Mesodermal cell (in vitro differentiated cells): ENCODE measurements at regions not wholly inside any gene's neighbourhood (a gene's known extent, or its start where the extent isn't known, plus 50 kb on each side); places are given as distances from the start of the nearest gene placed in this dataset.
"Not testable (repeated sequence)": the region's sequence is repeated elsewhere in the genome, so short reads cannot be mapped to it uniquely, and the experiment has no call there.

Experiments
- H3K27ac ChIP-seq: 2 replicates; pipeline ENCODE4 v1.7.0; 2013; ENCODE audit warnings: mild to moderate bottlenecking, low read depth, low read length, moderate library complexity; ENCODE audit not compliant: severe bottlenecking
- H3K36me3 ChIP-seq: 2 replicates; pipeline ENCODE4 v1.7.1; 2013; ENCODE audit warnings: mild to moderate bottlenecking, low read length, moderate library complexity; ENCODE audit not compliant: control insufficient read depth, insufficient read depth
- H3K4me1 ChIP-seq: one replicate; pipeline ENCODE4 v1.7.1; 2013; ENCODE audit warnings: mild to moderate bottlenecking, low read length; ENCODE audit not compliant: insufficient read depth, control insufficient read depth, poor library complexity, severe bottlenecking
- H3K4me3 ChIP-seq: 2 replicates; pipeline ENCODE4 v1.7.0; 2013; ENCODE audit warnings: low read length, control low read depth, mild to moderate bottlenecking; ENCODE audit not compliant: insufficient read depth, poor library complexity, severe bottlenecking; ENCODE audit errors: extremely low read depth
- H3K9me3 ChIP-seq: 2 replicates; pipeline ENCODE4 v1.7.1; 2013; ENCODE audit warnings: mild to moderate bottlenecking, low read length, moderate library complexity; ENCODE audit not compliant: control insufficient read depth
- WGBS, 2 experiments: methylation state at CpG; one replicate each; pipeline ENCODE4 v1.1.5; 2013; ENCODE audit warnings: missing lambda C conversion rate in 2 of 2; ENCODE audit not compliant: insufficient coverage in 2 of 2; 5-methylcytosine and 5-hydroxymethylcytosine counted together

DNA sequence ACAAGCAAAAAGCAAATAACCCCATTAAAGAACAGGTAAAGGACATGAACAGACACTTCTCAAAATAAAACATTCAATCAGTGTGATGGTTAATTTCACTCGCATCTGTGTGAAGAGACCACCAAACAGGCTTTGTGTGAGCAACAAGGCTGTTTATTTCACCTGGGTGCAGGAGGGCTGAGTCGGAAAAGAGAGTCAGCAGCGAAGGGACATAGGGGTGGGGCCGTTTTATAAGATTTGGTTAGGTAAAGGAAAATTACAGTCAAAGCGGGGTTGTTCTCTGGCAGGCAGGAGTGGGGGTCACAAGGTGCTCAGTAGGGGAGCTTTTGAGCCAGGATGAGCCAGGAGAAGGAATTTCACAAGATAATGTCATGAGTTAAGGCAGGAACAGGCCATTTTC lies 429.5 kb upstream of the ZNF804A start:
- H3K36me3 ChIP-seq, result not testable (repeated sequence)
- WGBS, 2 experiments, result 63 to 67% methylated on average over 3 to 5 of the region's 5 CpGs

DNA sequence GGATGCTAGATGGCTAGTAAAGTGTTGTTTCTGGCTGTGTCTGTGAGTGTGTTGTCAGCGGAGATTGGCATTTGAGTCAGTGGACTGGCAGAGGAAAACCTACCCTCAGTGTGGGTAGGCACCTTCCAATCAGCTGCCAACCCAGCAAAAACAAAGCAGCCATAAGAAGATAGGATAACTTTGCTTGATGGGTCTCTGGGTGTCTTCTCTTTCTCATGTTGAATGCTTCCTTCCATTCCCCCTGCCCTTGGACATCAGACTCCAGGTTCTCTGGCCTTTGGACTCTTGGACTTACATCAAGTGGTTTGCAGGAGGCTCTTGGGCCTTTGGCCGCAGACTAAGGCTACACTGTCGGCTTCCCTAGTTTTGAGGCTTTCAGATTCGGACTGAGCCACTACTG lies 429.0 kb upstream of the ZNF804A start:
- Histone ChIP-seq H3K27ac (no peak overlapping the region), H3K4me1 (no peaks in the 10 kb centered on the region), H3K36me3 (no peaks in the 10 kb centered on the region), H3K4me3 (no peak overlapping the region), H3K9me3 (no peaks in the 10 kb centered on the region)
- 70 to 100% methylated on average over 3 of the region's 4 CpGs for WGBS, 2 experiments

More for the DNA sequence above, 429.5 kb upstream of the ZNF804A start:
- not testable (repeated sequence) for H3K9me3 ChIP-seq, H3K4me3 ChIP-seq, H3K4me1 ChIP-seq, H3K27ac ChIP-seq

DNA sequence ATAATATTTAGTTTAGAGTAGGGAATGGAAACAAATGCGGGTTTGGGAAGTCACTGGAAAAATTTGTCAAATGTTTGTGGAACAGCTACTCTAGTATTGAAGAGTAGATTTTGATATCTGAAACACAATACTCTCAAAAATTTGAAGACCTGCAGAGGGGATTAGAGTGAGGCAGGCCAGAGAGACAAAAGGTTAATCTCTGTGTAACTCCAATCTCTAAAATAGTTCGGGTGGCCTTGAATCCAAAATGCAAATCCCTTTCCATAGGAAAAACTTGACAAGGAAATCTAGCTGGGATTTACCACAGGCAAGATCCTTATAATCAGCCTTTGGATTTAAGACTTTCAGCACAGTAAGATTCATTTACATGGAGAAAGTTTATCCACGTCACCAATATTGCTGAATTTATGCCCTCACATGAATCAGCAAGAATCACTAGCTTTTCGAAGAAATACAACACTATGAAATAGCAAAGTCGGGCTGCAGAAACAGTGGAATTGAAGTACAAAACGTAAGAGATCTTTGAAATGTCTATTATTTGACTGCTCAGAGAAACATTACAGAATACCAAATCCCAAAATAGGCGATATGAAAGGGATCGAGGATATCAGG lies 423.7 kb upstream of the ZNF804A start:
- Histone ChIP-seq H3K4me3 (no peak overlapping the region), H3K36me3 (no peaks in the 10 kb centered on the region), H3K9me3 (no peaks in the 10 kb centered on the region), H3K4me1 (no peaks in the 10 kb centered on the region), H3K27ac (no peak overlapping the region)
- WGBS, 2 experiments, result 70 to 100% methylated on average over 1 of the region's 8 CpGs

DNA sequence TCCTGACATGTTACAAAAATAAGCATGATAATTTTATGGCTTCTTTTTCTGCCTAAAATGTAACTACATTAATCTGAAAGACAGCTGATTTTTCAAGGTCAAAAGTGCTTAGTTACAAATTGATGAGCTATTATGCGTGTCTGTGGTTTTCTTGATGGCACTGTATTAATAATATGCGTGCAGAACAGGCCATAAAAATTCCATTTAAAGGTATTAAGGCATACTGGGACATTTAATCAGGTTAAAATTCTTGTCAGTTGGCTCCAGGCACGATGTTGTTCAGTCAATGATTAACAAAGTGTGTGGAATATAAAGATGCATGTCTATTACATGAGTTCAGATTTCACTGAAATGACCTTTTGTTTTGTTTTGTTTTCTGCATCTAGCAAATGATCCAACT lies 420.1 kb upstream of the ZNF804A start:
- no peaks in the 10 kb centered on the region for H3K36me3 ChIP-seq
- no peak overlapping the region for H3K4me3 ChIP-seq
- H3K27ac ChIP-seq, result no peak overlapping the region
- no peaks in the 10 kb centered on the region for H3K9me3 ChIP-seq
- no peaks in the 10 kb centered on the region for H3K4me1 ChIP-seq
- WGBS, 2 experiments, result 75 to 100% methylated on average over 2 of the region's 3 CpGs

DNA sequence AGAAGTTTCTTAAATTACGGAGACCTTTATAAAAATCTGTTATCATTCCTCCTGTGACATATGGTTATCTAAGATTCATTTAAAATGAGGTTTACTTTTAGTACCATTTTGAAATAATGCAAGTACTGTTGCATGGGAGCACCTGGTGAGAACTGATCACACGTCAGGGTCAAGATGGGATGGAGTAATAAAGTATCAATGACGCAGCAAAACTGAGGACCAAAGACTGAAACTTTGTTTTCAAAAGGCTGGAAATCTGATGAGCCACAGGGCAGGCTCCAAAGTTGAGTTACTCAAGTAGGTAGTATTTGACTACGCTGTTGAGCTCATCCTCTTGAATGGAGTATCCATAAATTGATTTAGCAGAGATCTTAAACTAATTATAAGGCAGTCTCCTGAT lies 411.9 kb upstream of the ZNF804A start:
- H3K4me3 ChIP-seq, result no peak overlapping the region
- H3K9me3 ChIP-seq, result no peaks in the 10 kb centered on the region
- no peak overlapping the region for H3K27ac ChIP-seq
- H3K4me1 ChIP-seq, result no peaks in the 10 kb centered on the region
- H3K36me3 ChIP-seq, result no peaks in the 10 kb centered on the region
- WGBS, 2 experiments, result 87 to 100% methylated on average over 2 of the region's 4 CpGs

DNA sequence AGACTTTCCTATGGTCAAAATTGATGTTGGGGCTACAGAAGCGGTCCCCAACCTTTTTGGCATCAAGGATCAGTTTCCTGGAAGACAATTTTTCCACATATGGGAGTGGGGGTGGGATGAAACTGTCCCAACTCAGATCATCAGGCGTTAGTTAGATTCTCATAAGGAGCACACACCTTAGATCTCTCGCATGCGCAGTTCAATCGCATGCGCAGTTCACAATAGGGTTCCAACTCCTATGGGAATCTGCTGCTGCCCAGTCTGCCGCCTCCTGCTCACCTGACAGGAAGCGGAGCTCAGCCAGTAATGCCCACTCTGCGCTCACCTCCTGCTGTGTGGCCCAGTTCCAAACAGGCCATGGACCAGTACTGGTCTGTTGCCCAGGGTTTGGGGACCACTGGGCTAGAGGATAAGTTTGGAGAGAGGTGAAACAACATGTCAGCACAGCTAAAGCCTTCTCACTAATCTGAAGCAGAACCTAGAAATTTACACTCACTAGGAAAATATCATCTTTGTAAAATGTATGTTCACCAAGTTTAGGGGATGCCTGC lies 410.8 kb upstream of the ZNF804A start:
- WGBS, 2 experiments, result 89 to 100% methylated on average over 5 to 8 of the region's 9 CpGs

DNA sequence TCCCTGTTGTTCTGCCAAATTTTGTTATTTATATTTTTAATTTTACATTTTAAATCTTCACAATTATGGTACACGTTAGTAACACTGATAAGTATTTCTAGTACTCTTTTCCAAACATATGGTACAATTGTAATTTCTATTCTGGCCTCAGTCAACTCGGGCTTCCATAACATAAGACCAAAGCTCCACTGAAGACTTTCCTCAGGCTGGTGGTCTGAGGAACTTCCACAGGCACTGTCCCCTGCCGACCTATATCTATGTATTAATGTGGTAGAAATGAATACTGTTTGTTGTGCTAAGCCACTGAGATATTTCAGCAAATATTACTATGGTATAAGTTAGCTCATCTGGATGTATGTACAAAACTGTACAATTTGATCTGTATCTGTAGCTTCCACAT lies 407.6 kb upstream of the ZNF804A start:
- WGBS, 2 experiments, result 100% methylated on average over 1 of the region's 3 CpGs; no CpG with 5 or more reads in 1 of the 2 experiments
- Histone ChIP-seq H3K27ac (no peak overlapping the region), H3K4me3 (no peak overlapping the region), H3K4me1 (no peaks in the 10 kb centered on the region), H3K9me3 (no peaks in the 10 kb centered on the region), H3K36me3 (no peaks in the 10 kb centered on the region)

More for the DNA sequence above, 410.8 kb upstream of the ZNF804A start:
- no peak overlapping the region for H3K27ac ChIP-seq
- H3K4me3 ChIP-seq, result no peak overlapping the region
- no peaks in the 10 kb centered on the region for H3K9me3 ChIP-seq
- H3K4me1 ChIP-seq, result no peaks in the 10 kb centered on the region
- no peaks in the 10 kb centered on the region for H3K36me3 ChIP-seq

DNA sequence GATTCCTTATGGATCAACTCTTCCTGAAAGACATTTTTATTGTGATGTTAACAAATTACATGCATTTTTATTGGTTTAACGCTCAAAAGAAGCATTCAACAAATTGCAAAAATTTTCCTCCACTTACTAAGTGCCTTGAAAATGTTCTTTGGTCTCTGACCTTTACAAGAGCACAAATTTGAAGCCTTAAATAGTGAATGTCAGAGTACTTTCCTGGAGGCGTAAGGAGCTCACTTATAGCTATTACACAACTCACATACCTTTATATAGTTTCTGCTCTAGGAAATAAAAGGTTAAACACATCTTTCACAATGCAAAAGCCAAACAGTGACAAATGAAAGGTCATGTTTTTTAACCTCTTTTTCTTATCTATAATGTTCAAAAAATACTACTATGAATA lies 405.7 kb upstream of the ZNF804A start:
- no peaks in the 10 kb centered on the region for H3K4me1 ChIP-seq
- no CpG with 5 or more reads among the region's 2 CpGs for WGBS, 2 experiments
- no peaks in the 10 kb centered on the region for H3K36me3 ChIP-seq
- no peak overlapping the region for H3K4me3 ChIP-seq
- H3K9me3 ChIP-seq, result no peaks in the 10 kb centered on the region
- no peak overlapping the region for H3K27ac ChIP-seq

DNA sequence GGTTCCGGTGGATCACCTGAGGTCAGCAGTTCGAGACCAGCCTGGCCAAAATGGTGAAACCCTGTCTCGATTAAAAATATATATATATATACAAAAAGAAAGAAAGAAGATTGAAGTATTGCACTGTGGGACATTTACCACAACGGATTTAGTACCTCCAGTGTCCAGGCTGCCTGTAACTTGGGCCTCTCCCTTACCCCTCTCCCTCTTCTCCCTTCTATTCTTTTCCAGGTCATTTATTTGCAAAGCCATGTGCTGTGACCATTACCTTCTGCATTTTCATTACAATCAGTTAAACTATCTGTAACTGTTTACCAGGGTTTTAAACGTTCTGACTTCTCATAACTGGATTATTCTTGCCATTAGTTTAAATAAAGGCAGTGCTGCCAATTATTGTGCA lies 400.9 kb upstream of the ZNF804A start:
- no peaks in the 10 kb centered on the region for H3K36me3 ChIP-seq
- H3K9me3 ChIP-seq, result no peaks in the 10 kb centered on the region
- H3K27ac ChIP-seq, result no peak overlapping the region
- no peaks in the 10 kb centered on the region for H3K4me1 ChIP-seq
- H3K4me3 ChIP-seq, result no peak overlapping the region
- WGBS, 2 experiments, result 40 to 50% methylated on average over 1 of the region's 5 CpGs

DNA sequence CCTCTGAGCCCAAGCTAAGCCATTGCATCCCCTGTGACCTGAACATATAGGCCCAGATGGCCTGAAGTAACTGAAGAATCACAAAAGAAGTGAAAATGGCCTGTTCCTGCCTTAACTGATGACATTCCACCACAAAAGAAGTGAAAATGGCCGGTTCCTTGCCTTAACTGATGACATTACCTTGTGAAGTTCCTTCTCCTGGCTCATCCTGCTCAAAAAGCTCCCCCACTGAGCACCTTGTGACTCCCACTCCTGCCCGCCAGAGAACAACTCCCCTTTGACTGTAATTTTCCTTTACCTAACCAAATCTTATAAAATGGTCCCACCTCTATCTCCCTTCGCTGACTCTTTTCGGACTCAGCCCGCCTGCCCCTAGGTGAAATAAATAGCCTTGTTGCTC lies 399.5 kb upstream of the ZNF804A start:
- not testable (repeated sequence) for H3K27ac ChIP-seq
- 49 to 88% methylated on average over 2 to 4 of the region's 5 CpGs for WGBS, 2 experiments

DNA sequence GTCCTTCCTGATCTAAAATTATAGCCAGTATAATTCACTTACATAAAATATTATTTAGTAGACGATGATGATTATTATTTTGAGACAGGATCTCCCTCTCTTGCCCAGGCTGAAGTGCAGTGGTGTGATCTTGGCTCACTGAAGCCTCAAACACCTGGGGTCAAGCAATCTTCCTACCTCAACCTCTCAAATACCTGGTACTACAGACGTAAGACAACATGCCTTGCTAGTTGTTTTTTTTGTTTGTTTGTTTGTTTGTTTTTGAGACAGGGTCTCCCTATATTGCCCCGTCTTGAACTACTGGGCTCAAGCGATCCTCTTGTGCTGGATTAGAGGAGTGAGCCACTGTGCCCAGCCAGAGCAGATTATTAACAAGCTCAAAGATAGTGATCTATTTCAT lies 399.1 kb upstream of the ZNF804A start:
- WGBS, 2 experiments, result no CpG with 5 or more reads among the region's 4 CpGs
- no peak overlapping the region for H3K27ac ChIP-seq

More for the DNA sequence above, 399.5 kb upstream of the ZNF804A start:
- not testable (repeated sequence) for H3K36me3 ChIP-seq, H3K4me1 ChIP-seq, H3K4me3 ChIP-seq, H3K9me3 ChIP-seq

More for the DNA sequence above, 399.1 kb upstream of the ZNF804A start:
- Histone ChIP-seq H3K9me3 (no peaks in the 10 kb centered on the region), H3K4me1 (no peaks in the 10 kb centered on the region), H3K36me3 (no peaks in the 10 kb centered on the region), H3K4me3 (no peak overlapping the region)
